ENCODE measurements at regions not wholly inside any gene's neighbourhood (a gene's known extent, or its start where the extent isn't known, plus 50 kb on each side); places are given as distances from the start of the nearest gene placed in this dataset.
"Not testable (repeated sequence)": the region's sequence is repeated elsewhere in the genome, so short reads cannot be mapped to it uniquely, and the experiment has no call there.

- TF ChIP-seq CTCF (IDR thresholded peaks at IDR 0.05; ENCODE audit: insufficient read depth, low read length, missing control alignments), result no peak
- CTCF ChIA-PET, result no interaction called here
- POLR2A ChIA-PET, result no interaction called here
- no peak overlapping the region for H3K4me3 ChIP-seq (ENCODE audit: low read depth, low read length)
- DNase-seq (ENCODE audit: low read depth, low spot score), result no peak
These were observed 266.0 kb upstream of the ID4 start for GRCh38 chr6:19571176-19571575.

DNA sequence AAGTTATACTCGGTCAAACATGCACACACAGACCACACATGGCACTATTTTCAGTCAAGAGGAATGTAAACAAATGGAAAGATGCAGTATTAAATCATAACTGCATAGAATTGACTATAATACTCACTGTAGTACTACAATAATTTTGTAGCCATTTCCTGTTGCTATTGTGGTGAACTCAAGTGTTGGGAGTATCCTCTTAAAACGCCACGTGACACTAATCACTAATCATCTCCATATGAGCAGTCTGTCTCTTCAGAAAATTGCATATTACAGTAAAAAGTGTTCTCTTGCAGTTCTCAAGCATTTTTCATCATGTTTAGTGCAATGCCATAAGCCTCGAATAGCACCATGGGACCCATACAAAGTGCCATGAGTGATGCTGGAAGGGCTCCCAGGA lies 258.7 kb upstream of the ID4 start:
- POLR2A ChIA-PET, result no interaction called here
- no peak for TF ChIP-seq CTCF (IDR thresholded peaks at IDR 0.05; ENCODE audit: insufficient read depth, low read length, missing control alignments)
- no peak for DNase-seq (ENCODE audit: low read depth, low spot score)
- H3K4me3 ChIP-seq (ENCODE audit: low read depth, low read length), result no peak overlapping the region
- CTCF ChIA-PET, result no interaction called here

- CTCF ChIA-PET, POLR2A ChIA-PET: not testable (repeated sequence)
These were observed 253.0 kb upstream of the ID4 start for GRCh38 chr6:19584207-19584606.

GRCh38 chr6:19587238-19587942 lies 249.8 kb upstream of the ID4 start:
- no peak for TF ChIP-seq CTCF (IDR thresholded peaks at IDR 0.05; ENCODE audit: insufficient read depth, low read length, missing control alignments)
- ChIA-PET POLR2A (no interaction called here), CTCF (no interaction called here)
- DNase-seq (ENCODE audit: low read depth, low spot score), result no peak
- no peak overlapping the region for H3K4me3 ChIP-seq (ENCODE audit: low read depth, low read length)

More at GRCh38 chr6:19584207-19584606, 253.0 kb upstream of the ID4 start:
- DNase-seq (ENCODE audit: low read depth, low spot score); H3K4me3 ChIP-seq (ENCODE audit: low read depth, low read length): not testable (repeated sequence)

- DNase-seq (ENCODE audit: low read depth, low spot score), result no peak
- ChIA-PET POLR2A (no interaction called here), CTCF (no interaction called here)
- no peak overlapping the region for H3K4me3 ChIP-seq (ENCODE audit: low read depth, low read length)
- no peak for TF ChIP-seq CTCF (IDR thresholded peaks at IDR 0.05; ENCODE audit: insufficient read depth, low read length, missing control alignments)
These were observed 246.6 kb upstream of the ID4 start for GRCh38 chr6:19590501-19591131.

- CTCF ChIA-PET, result no interaction called here
These were observed 239.3 kb upstream of the ID4 start for GRCh38 chr6:19597809-19598320.

More at GRCh38 chr6:19597809-19598320, 239.3 kb upstream of the ID4 start:
- POLR2A ChIA-PET, result no interaction called here
- no peak for TF ChIP-seq CTCF (IDR thresholded peaks at IDR 0.05; ENCODE audit: insufficient read depth, low read length, missing control alignments)
- no peak for DNase-seq (ENCODE audit: low read depth, low spot score)
- H3K4me3 ChIP-seq (ENCODE audit: low read depth, low read length), result no peak overlapping the region

Measured in AG04449 (cell line).